ENCODE measurements at regions not wholly inside any gene's neighbourhood (a gene's known extent, or its start where the extent isn't known, plus 50 kb on each side); places are given as distances from the start of the nearest gene placed in this dataset.

DNA sequence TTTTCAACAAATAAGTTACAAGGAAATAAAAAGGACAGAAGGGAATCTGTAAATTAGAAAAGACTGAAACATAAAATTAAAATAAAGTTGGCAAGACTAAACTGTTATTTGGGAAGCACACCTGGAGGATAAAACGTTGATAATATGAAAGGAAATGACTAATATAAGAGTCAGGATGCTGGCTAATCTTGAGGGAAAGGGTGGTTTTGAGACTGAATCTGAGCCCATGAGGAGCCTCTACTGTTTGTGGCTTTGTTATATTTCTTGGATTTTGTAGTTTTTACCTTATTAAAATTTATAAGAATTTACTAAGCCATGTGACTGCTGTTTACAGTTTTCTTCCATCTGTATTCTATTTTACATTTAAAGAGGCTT lies 718.0 kb upstream of the SPRY2 start:
- no peaks in the 10 kb centered on the region for H3K27me3 ChIP-seq
- no peak overlapping the region for H3K4me3 ChIP-seq
- no peaks in the 10 kb centered on the region for H3K4me1 ChIP-seq
- no peaks in the 10 kb centered on the region for H3K36me3 ChIP-seq
- TF ChIP-seq, protein P1, sequence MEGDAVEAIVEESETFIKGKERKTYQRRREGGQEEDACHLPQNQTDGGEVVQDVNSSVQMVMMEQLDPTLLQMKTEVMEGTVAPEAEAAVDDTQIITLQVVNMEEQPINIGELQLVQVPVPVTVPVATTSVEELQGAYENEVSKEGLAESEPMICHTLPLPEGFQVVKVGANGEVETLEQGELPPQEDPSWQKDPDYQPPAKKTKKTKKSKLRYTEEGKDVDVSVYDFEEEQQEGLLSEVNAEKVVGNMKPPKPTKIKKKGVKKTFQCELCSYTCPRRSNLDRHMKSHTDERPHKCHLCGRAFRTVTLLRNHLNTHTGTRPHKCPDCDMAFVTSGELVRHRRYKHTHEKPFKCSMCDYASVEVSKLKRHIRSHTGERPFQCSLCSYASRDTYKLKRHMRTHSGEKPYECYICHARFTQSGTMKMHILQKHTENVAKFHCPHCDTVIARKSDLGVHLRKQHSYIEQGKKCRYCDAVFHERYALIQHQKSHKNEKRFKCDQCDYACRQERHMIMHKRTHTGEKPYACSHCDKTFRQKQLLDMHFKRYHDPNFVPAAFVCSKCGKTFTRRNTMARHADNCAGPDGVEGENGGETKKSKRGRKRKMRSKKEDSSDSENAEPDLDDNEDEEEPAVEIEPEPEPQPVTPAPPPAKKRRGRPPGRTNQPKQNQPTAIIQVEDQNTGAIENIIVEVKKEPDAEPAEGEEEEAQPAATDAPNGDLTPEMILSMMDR (IDR thresholded peaks at IDR 0.05) = no peak
- no peak for DNase-seq (ENCODE audit: low spot score)
- H3K27ac ChIP-seq = no peak overlapping the region
- H3K9me3 ChIP-seq = no peaks in the 10 kb centered on the region

DNA sequence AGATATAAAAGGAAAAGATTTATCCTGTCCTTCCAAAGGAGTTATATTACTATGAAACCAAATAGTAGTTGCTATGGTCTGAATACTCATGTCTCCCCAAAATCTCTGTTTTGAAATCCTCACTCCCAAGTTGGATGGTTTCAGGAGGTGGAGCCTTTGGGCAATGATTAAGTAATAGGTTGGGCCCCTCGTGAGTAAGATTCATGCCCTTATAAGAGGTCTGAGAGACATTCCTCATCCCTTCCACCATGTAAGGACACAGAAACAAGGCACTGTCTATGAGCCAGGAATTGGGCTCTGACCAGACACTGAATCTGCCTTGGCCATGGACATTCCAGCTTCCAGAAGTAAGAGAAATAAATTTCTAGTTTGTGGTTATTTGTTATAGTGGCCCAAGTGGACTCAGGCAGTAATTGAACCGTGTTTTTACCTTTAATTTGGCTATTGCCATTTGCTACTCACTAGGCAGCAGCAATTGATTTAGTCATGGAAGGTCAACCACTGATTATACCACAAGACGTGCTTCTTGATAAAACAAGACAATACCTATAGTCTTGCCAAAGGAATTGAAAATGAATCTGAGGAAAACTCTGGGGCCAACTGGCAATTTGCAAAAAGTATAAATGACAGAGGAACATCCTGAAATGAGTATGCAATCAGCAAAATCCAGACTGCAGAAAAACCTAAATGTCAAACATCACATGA lies 717.4 kb upstream of the SPRY2 start:
- H3K27ac ChIP-seq = no peak overlapping the region
- H3K27me3 ChIP-seq = no peaks in the 10 kb centered on the region
- no peak for DNase-seq (ENCODE audit: low spot score)
- H3K4me1 ChIP-seq = no peaks in the 10 kb centered on the region
- TF ChIP-seq, protein P1 (IDR thresholded peaks at IDR 0.05) = no peak
- no peak overlapping the region for H3K4me3 ChIP-seq
- no peaks in the 10 kb centered on the region for H3K36me3 ChIP-seq
- H3K9me3 ChIP-seq = no peaks in the 10 kb centered on the region

DNA sequence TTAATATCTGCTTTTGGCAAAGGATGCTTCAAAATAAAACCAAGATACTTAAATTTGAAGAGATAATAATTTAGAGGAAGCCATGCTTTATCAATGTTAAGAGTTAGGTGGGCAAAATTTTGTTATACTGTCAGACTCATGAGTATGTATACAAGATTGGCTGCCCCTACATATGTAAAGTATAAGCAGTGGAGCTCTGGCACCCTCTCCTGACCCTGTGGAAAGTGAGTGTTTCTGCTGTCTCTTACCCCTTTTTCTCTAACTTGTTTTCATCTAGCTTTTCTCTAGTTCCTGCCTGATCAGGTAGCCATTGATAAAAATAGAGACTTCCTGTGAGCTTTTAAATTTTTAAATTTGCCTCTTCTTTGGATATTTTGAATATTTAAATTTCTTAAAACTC lies 710.9 kb upstream of the SPRY2 start:
- H3K36me3 ChIP-seq = no peaks in the 10 kb centered on the region
- H3K4me1 ChIP-seq = no peaks in the 10 kb centered on the region
- H3K27ac ChIP-seq = no peak overlapping the region
- TF ChIP-seq, protein P1 (IDR thresholded peaks at IDR 0.05) = no peak
- H3K27me3 ChIP-seq = no peaks in the 10 kb centered on the region
- H3K9me3 ChIP-seq = no peaks in the 10 kb centered on the region
- no peak for DNase-seq (ENCODE audit: low spot score)
- H3K4me3 ChIP-seq = no peak overlapping the region

DNA sequence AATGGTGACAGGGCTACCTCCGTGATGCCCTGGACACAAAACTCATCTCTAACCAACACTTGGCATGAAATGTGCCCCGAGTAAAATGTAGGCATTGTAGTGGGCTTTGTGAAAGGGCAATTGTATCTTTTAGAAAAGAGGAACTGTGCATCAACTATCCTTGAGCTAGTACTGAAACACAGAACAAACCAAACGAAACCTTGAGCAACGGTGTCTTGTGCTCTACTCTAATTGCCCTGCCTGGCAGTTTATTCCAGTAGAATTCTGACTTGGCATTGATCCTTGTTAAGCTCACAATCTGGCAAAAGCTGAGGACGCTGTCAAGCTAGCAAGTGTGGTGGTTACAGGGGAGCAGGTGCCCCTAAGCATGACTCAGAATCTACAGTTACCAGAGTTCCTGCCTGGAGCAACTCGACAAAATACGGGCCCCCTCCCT lies 707.1 kb upstream of the SPRY2 start:
- TF ChIP-seq, protein P1 (IDR thresholded peaks at IDR 0.05) = no peak
- Histone ChIP-seq H3K4me1 (no peaks in the 10 kb centered on the region), H3K4me3 (no peak overlapping the region), H3K9me3 (no peaks in the 10 kb centered on the region), H3K27ac (no peak overlapping the region), H3K27me3 (no peaks in the 10 kb centered on the region), H3K36me3 (no peaks in the 10 kb centered on the region)
- no peak for DNase-seq (ENCODE audit: low spot score)

DNA sequence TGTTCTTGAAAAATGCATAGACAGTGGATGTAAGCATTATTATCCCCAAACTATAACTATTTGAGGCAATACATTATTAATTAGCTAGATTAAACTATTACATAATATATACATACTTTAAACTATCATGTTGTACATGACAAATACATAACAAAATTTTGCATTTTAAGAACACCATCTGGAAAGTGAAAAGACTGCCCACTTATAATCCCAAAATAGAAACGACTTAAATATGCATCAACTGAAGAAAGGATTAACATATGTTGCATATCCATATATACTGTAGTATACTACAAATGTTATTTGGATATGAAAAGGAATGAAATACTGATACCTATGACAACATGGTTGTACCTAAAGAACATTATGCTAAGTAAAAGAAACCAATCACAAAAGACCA lies 700.8 kb upstream of the SPRY2 start:
- H3K36me3 ChIP-seq = no peaks in the 10 kb centered on the region
- peaks cover 0 to 17% of the 10 kb centered on the region in 2 donors for H3K9me3 ChIP-seq
- H3K27me3 ChIP-seq = no peaks in the 10 kb centered on the region
- no peak overlapping the region for H3K4me3 ChIP-seq
- H3K27ac ChIP-seq = no peak overlapping the region
- TF ChIP-seq, protein P1 (IDR thresholded peaks at IDR 0.05) = no peak
- no peak for DNase-seq (ENCODE audit: low spot score)
- no peaks in the 10 kb centered on the region for H3K4me1 ChIP-seq

DNA sequence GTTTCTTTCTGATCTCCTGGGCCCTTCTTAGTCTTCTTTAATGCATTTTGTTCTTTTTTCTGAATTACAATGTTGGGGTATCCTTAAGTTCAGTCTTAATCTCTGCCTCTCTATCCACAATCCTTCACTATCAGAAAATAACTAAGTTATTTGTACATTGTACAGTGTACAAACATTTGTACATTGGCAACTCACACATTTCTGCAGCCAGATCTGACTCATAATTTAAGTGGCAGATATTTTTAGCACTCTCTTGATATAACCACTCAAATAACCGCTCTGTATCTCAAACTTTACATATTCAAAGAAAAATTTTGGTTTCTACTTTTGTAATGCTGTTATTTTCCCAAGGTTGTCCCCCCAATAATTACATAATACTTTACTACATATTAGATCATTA lies 691.1 kb upstream of the SPRY2 start:
- no peak overlapping the region for H3K4me3 ChIP-seq
- H3K27me3 ChIP-seq = no peaks in the 10 kb centered on the region
- peaks cover 0 to 6% of the 10 kb centered on the region in 2 donors for H3K4me1 ChIP-seq
- H3K27ac ChIP-seq = no peak overlapping the region
- TF ChIP-seq, protein P1 (IDR thresholded peaks at IDR 0.05) = no peak
- no peaks in the 10 kb centered on the region for H3K9me3 ChIP-seq
- DNase-seq (ENCODE audit: low spot score) = no peak
- H3K36me3 ChIP-seq = no peaks in the 10 kb centered on the region
